ENCODE measurements at regions not wholly inside any gene's neighbourhood (a gene's known extent, or its start where the extent isn't known, plus 50 kb on each side); places are given as distances from the start of the nearest gene placed in this dataset.

GRCh38 chr5:28216939-28217360 lies 1178.6 kb upstream of the CDH9 start:
- no peak for DNase-seq
- Histone ChIP-seq H3K4me3 (no peak overlapping the region), H3K27me3 (no peaks in the 10 kb centered on the region), H3K36me3 (no peaks in the 10 kb centered on the region), H3K9me3 (no peaks in the 10 kb centered on the region), H3K27ac (no peak overlapping the region), H3K4me1 (ENCODE audit: insufficient read depth) (no peaks in the 10 kb centered on the region)
- intact Hi-C loops (cut with DNase I) = no loop called here
- 87 to 91% (median 88%) methylated on average over 2 of the region's 2 CpGs for WGBS, 3 donors
- TF ChIP-seq CTCF (IDR thresholded peaks at IDR 0.05) (no peak), POLR2A (IDR thresholded peaks at IDR 0.05) (no peak)

- TF ChIP-seq EP300 (IDR thresholded peaks at IDR 0.05) = no peak
- TF ChIP-seq POLR2A (IDR thresholded peaks at IDR 0.05) = no peak
- no peak for TF ChIP-seq CTCF (IDR thresholded peaks at IDR 0.05)
- no peaks in the 10 kb centered on the region for H3K27me3 ChIP-seq
- H3K9me3 ChIP-seq = no peaks in the 10 kb centered on the region
- H3K27ac ChIP-seq = no peak overlapping the region
- no peaks in the 10 kb centered on the region for H3K36me3 ChIP-seq
- intact Hi-C loops (cut with DNase I) = no loop called here
- H3K4me1 ChIP-seq (ENCODE audit: insufficient read depth) = no peaks in the 10 kb centered on the region
- no peak overlapping the region for H3K4me3 ChIP-seq
- no peak for DNase-seq
Measured at GRCh38 chr5:28215091-28215490, 1176.7 kb upstream of the CDH9 start.

- Histone ChIP-seq H3K4me1 (ENCODE audit: insufficient read depth) (no peaks in the 10 kb centered on the region), H3K27ac (no peak overlapping the region), H3K36me3 (no peaks in the 10 kb centered on the region), H3K4me3 (no peak overlapping the region), H3K27me3 (no peaks in the 10 kb centered on the region), H3K9me3 (no peaks in the 10 kb centered on the region)
- TF ChIP-seq EP300 (IDR thresholded peaks at IDR 0.05) (no peak), POLR2A (IDR thresholded peaks at IDR 0.05) (no peak), CTCF (IDR thresholded peaks at IDR 0.05) (no peak)
- 83 to 89% (median 84%) methylated on average over 3 of the region's 3 CpGs for WGBS, 3 donors
- intact Hi-C loops (cut with DNase I) = no loop called here
- no peak for DNase-seq
Measured at GRCh38 chr5:28214292-28214691, 1175.9 kb upstream of the CDH9 start.

- H3K36me3 ChIP-seq = no peaks in the 10 kb centered on the region
- H3K4me3 ChIP-seq = no peak overlapping the region
- no peak for DNase-seq
- intact Hi-C loops (cut with DNase I) = no loop called here
- 89 to 96% (median 92%) methylated on average over 1 of the region's 1 CpG for WGBS, 3 donors
- H3K27ac ChIP-seq = no peak overlapping the region
- H3K27me3 ChIP-seq = peaks cover 3% of the 10 kb centered on the region
- H3K4me1 ChIP-seq (ENCODE audit: insufficient read depth) = no peaks in the 10 kb centered on the region
- H3K9me3 ChIP-seq = no peaks in the 10 kb centered on the region
- TF ChIP-seq EP300 (IDR thresholded peaks at IDR 0.05) (no peak), POLR2A (IDR thresholded peaks at IDR 0.05) (no peak), CTCF (IDR thresholded peaks at IDR 0.05) (no peak)
Measured at GRCh38 chr5:28208356-28208755, 1170.0 kb upstream of the CDH9 start.

- intact Hi-C loops (cut with DNase I) = no loop called here
- DNase-seq = no peak
- no peaks in the 10 kb centered on the region for H3K36me3 ChIP-seq
- H3K27ac ChIP-seq = no peak overlapping the region
- 5 to 14% (median 8%) methylated on average over 2 of the region's 2 CpGs for WGBS, 3 donors
- H3K4me1 ChIP-seq (ENCODE audit: insufficient read depth) = no peaks in the 10 kb centered on the region
- TF ChIP-seq EP300 (IDR thresholded peaks at IDR 0.05) (no peak), POLR2A (IDR thresholded peaks at IDR 0.05) (no peak), CTCF (IDR thresholded peaks at IDR 0.05) (no peak)
- no peaks in the 10 kb centered on the region for H3K27me3 ChIP-seq
- no peak overlapping the region for H3K4me3 ChIP-seq
- no peaks in the 10 kb centered on the region for H3K9me3 ChIP-seq
Measured at GRCh38 chr5:28190011-28190410, 1151.6 kb upstream of the CDH9 start.

All from ovary (tissue), 7 donors.